SH-SY5Y (cell line): ENCODE measurements at regions not wholly inside any gene's neighbourhood (a gene's known extent, or its start where the extent isn't known, plus 50 kb on each side); places are given as distances from the start of the nearest gene placed in this dataset.

Experiments
- GATA2 ChIP-seq: IDR thresholded peaks from 2 replicates; pipeline ENCODE4 v1.6.1; 2011; ENCODE audit warnings: mild to moderate bottlenecking, low read depth, low read length
- GATA3 ChIP-seq: IDR thresholded peaks from 2 replicates; pipeline ENCODE4 v1.6.1; 2011; ENCODE audit warnings: low read depth, mild to moderate bottlenecking, low read length, moderate library complexity

DNA sequence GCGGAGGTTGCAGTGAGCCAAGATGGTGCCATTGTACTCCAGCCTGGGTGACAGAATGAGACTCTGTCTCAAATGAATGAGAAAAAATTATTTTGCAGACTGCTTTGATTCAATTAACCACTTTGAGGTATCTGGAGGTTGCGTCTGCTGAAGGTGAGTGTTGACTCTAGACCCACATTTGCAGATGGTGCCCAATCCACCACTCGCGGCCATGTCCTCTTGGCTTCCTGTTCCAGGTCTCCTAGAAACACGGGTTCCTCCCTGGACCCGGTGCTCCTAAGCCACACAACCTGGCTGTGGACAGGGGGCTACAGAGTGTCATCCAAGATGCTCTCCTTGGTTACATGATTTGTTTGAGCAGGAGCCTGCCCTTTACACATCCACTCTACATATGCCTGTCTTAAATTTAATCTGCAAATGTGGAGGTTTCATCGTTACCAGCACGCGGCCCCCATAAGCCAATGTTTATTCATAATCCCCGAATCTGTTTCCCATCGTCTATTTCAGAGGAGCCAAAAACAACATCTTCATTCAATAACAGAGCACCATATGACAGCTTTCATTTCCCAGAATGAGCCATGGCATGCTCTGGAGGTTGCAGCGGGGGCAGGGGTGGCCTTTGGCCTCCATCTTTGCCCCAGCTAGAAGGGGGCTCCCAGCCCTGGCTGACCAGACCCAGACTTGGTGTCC, 377.2 kb downstream of the CTTN start:
- no peak for TF ChIP-seq GATA3
- TF ChIP-seq GATA2 = no peak

DNA sequence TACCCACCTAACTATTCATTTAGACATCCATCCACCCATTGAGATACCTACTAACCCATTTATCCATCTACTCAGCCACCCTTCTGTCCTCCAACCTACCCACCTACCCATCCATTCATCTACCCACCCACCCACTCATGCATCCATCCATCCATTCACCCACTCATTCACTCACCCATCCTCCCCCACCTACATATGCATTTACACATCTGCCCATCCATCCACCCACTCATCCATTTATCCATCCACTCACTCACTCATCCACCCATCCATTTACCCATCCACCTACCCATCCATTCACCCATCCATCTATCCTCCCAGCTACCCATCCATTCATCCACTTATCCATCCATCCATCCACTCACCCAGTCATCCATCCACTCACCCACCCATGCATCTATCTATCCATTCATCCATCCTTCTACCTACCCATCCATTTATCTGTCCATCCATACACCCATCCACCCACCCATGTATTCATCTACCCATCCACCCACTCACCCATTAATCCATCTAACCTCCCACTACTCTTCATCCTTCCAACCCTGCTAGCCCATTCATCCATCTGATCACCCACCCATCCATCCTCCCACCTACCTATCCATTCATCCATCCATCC, 378.7 kb downstream of the CTTN start:
- TF ChIP-seq GATA3 (no peak), GATA2 (no peak)

DNA sequence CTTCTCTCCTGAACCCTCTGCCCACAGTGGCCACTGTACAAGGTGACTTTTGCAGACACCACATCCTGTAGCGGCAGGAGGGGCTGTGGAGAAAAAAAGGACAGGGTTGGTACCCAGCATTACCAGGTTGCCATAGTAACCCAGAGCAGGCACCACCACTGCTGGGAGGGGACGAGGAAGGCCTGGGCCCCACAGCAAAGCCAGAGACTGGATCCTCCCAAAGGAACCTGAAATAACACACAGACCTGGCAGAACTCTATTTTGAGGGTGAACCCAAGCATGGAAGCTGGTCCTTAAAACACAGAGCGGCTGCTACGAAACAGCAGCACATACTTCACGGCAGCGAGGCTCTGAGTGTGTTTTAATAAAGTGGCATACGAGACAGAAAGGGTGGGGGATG, 380.6 kb downstream of the CTTN start:
- TF ChIP-seq GATA3 (no peak), GATA2 (no peak)

DNA sequence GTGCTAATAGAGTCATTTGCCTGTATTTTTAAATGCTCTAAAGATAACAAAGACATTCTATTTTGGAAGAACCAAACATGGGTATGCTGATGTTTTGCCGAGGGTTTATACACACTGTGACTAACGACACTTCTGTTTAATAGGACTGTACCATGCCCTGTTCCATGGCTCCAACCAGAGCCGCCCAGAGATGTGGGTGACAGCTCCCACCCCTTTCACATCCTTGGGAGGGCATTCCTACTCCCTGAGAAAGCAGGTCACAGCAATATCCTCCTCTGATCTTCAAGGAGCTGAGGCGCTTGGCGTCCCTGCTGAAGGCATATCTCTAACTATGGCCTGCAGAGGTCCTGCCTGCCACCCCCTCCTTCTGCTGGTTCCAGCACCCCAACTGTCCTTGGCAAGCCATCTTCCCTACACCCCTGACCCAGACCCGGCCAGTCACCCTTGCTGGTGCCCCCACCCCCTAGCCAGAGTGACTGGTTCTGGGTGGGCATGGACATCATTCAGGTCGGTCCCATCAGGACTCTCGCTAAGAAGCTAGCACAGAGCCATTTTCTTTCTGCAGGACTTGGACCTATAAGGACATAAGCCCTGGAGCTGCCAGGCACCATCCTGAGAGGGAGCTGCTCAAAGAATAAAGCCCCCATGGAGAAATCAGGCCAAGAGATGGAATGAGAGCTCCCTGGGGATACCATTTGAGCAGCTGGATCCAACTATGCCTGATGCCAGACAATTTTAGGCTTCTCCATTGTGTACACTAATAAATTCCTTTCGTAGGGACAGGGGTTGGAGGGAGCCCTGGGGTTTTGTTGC, 381.3 kb downstream of the CTTN start:
- TF ChIP-seq GATA2 (no peak), GATA3 (no peak)

GRCh38 chr11:70780246-70780535, 381.9 kb downstream of the CTTN start:
- no peak for TF ChIP-seq GATA3
- no peak for TF ChIP-seq GATA2

DNA sequence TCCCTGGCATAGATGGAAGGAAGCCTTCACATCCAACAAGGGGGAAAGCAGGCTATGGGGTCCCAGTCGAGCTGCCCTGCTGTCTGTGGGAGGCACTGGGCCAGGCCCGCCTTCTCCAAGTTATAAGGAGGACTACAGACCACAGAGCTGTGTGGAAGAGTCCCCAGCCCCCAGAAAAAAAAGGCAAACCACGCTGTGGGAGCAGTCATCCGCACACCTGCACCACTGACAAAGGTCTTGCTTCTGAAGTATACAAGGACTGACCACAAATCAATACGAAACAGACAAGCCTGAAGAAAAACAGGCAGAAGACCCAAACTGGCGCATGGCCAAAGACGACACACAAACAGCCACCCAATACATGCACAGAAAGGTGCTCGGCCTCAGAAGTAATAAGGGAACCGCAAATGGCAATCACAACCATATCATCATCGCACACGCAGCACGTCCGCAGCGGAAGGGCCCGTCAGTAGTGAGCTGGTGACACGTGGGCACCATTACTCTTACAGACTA, 384.1 kb downstream of the CTTN start:
- TF ChIP-seq GATA2 (no peak), GATA3 (no peak)

- TF ChIP-seq GATA3 = no peak
- no peak for TF ChIP-seq GATA2
Observed at GRCh38 chr11:70783356-70783755, 385.0 kb downstream of the CTTN start.

DNA sequence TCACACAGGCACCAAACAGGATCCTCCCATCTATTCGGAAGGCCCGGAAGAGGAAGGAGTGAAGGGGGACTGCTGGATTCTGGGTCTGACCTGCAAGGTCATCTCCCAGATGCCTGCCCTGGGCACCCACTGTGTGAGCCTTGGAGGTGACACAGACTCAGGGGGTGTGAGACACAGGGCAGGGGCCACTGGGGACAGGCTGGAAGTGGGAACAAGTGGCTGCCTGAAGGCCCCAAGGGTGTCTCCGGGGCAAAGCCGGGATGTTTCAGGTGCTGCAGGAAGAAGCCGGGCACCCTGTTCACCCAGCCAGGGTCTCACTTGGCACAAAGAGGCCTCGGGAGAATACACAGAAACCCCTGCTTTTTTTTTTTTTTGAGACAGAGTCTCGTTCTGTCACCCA, 385.5 kb downstream of the CTTN start:
- TF ChIP-seq GATA3 (no peak), GATA2 (no peak)

DNA sequence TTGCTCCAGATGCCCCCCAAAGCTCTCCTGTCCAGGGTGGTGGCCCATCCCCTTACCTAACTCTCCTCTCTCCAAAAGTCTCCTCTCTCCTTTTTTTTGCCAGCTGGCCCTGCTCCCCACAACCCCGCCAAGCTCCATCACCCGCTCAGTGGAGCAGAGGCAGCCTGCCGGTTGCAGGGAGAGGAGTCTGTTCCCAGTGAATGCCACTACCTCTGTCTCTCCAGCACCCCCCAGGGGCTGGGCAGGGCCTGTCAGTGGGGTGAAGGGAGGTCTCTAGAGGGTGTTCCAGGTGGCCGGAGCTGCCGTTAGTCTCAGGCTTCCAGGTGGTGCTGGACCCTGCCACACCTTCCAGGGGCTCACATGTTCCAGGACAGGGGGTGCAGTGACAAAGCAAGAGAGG, 387.0 kb downstream of the CTTN start:
- TF ChIP-seq GATA2 (no peak), GATA3 (no peak)

DNA sequence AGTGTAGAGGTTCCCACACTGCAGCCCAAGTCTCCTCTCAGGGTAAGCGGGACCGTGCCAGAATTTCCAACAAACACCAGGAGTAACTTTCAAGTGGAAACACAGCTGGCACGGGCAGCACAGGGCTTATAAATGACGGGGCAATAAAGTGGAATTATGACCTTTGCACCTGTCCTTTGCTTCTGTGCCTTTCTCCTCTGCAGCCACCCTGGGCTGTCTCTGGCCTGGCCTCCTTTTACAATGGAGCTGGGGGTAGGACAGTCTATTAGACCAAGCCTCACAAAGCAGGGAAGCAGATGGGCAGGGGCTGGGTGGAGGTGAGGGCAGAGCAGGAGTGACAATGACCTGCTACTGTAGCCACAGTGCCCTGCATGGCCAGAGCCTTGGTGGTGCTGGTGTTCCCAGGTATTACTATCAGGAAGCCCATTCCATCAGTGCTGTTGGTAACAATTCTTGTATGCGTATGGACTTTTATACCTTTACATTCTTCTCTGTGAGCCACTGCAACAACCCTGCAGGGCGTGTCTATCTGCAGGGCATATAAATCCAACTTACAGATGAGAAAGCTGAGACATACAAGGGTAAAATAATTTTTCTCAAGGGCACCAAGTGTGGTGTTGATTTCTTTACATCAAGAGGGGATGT, 387.8 kb downstream of the CTTN start:
- TF ChIP-seq GATA3 (no peak), GATA2 (no peak)

GRCh38 chr11:70788248-70789022, 390.1 kb downstream of the CTTN start:
- TF ChIP-seq GATA3 (no peak), GATA2 (no peak)

GRCh38 chr11:70790671-70791300, 392.5 kb downstream of the CTTN start:
- no peak for TF ChIP-seq GATA2
- no peak for TF ChIP-seq GATA3

DNA sequence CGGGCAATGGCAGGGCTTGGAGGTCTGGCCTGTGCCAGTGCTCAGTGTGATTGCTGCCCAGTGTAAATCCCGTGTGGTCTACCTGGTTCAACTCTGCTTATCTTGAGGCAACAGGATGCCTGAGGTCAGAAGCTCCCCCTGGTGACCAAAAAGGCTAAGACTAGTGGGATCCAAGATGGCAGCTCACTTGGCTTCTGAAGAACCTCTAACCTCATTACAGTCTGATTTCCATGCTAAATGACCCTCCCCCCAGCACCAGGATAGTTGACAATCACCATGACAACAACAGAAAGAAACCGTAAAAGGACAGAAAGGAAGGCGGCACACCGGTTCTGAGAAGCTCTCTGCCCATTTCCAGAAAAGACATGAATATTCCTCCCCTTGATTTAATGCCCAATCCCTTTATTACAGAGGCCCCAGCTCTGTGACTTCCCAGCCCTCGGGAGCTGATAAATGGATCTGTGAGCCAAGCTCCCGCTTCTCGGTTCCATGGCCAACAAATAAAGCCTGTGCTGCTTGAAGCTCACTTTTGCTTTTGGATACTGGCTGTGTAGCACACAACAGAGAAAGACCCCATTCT, 398.4 kb downstream of the CTTN start:
- TF ChIP-seq GATA3 (no peak), GATA2 (no peak)
